Hematopoietic multipotent progenitor cell treated with erythropoietin and hydrocortisone succinate and interleukin-3 and kit ligand, for 6 days (in vitro differentiated cells): ENCODE measurements at regions not wholly inside any gene's neighbourhood (a gene's known extent, or its start where the extent isn't known, plus 50 kb on each side); places are given as distances from the start of the nearest gene placed in this dataset.

ENCODE experiments used
- DNase-seq: peaks from one replicate; pipeline ENCODE4 v3.0.0-alpha.2; 2015

DNA sequence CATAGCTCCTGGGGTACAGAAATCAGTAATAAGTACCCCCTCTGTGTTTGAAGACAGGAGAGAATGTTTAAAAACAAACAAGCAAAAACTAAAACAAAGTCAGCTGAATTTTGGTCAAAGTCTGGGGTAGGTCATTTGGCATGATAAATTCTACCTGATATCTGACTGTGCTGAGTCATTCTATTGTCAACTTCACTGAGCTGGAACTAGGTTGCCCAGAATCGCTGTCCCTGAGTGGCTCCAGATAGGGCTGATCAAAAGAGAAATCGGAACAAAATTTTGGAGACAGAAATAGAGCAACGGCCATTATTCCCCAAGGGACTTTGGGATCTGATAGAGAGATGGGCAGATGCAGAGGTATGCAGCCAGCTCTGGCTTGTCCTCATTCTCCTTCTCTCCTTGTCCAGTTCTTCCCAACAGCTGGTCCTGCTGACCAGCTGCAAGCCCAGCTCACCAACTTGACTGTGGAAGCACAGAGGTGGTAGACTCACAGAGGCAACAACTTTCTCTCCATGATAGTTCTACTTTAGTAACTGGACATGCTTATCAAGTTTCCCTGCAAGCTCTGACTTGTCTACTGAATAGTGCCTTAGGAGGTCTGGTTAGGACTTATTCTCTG lies 57.3 kb upstream of the MYRIP start:
- peak; percentile 36 for DNase-seq

DNA sequence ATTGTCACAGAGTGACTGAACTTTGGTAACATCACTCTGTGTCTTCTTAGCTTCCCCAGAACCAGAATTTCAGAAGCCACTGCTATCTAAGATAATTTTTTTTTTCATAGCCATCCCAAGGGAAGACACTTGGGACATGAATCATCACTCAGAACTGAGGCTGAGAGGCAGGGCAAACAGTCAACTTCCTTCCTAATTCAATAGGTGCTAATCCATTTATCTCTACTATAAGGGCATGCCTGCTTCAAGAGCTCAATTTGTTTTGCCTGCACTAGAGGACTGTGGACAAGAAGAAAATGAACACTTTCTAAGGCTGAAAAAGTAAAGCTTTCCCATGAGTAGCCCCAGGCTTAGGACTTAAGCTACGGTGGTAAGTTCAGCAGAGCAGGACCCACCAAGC lies 56.7 kb upstream of the MYRIP start:
- DNase-seq = no peak

DNA sequence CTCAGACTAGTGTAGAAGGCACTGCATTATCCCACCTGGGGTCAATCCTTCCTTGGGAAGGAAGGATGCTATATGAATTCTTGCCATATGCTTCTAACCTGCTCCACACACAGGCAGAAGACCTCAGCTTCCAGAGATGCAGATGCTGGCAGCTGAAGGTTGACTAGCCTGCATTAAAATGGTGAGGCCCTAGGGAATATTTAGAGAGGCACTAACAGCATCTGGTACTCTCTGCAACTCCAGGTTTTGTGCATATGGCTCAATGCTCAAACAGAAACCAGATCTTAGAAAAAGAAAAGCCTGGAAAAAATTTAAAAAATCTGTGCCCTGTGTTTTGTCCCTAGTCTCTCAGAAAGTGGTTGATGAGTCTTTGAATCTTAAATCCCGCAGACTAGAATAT lies 56.0 kb upstream of the MYRIP start:
- DNase-seq = no peak

GRCh38 chr3:39754549-39754948 lies 54.9 kb upstream of the MYRIP start:
- no peak for DNase-seq

DNA sequence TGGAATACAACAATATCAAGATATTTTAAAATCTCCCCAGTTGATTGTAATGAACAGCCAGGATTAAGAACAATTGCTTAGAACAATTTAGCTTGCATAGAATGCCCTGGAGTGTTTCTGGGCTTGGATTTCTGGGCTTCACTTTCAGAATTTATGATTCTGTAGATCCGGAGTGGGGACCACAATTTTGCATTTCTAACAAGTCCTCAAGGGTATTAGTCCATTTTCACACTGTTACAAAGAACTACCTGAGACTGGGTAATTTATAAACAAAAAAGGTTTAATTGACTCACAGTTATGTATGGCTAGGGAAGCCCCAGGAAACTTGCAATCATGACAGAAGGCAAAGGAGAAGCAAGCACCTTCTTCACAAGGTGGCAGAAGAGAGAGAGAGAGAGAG lies 54.3 kb upstream of the MYRIP start:
- DNase-seq = no peak

DNA sequence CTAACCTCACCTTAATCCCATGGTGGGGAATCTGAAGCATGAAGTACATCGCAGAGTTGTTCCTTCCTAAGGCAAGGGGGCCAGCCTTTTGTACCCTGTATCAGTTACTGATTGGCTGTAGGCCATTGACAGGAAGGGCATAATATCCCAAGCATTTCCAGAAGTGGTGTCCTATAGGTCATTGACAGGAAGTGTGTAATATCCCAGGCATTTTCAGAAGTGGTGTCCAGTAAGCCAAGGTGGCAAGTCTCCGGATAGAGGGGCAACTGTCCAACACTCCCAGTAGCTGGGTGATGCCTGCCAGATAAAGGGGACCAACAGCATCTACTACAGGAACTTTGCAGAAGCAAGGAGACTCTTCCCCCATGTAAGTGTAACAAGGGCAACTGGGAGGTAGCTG lies 52.1 kb upstream of the MYRIP start:
- no peak for DNase-seq
